ENCODE measurements at regions not wholly inside any gene's neighbourhood (a gene's known extent, or its start where the extent isn't known, plus 50 kb on each side); places are given as distances from the start of the nearest gene placed in this dataset.

GRCh38 chr4:120524237-120524636 is 398.3 kb downstream of the PRDM5 start:
- H3K4me3 ChIP-seq, result no peak overlapping the region
- in situ Hi-C loops (cut with MboI; ENCODE audit: low sequenced_read_pairs in 4 of 4) (no loop called here), intact Hi-C loops (cut with DNase I; ENCODE audit: low total_unique reads) (no loop called here)

GRCh38 chr4:120520761-120521160 is 401.8 kb downstream of the PRDM5 start:
- intact Hi-C loops (cut with DNase I; ENCODE audit: low total_unique reads) (no loop called here), in situ Hi-C loops (cut with MboI; ENCODE audit: low sequenced_read_pairs in 4 of 4) (no loop called here)
- no peaks in the 10 kb centered on the region for H3K9me3 ChIP-seq
- no peak for DNase-seq
- no peak overlapping the region for H3K27ac ChIP-seq
- no peaks in the 10 kb centered on the region for H3K4me1 ChIP-seq
- ATAC-seq, result no peak
- no peak for TF ChIP-seq CTCF (IDR thresholded peaks at IDR 0.05 in 4 of 5, conservative IDR thresholded peaks at IDR 0.05 in 1 of 5)
- no peak for TF ChIP-seq POLR2A (IDR thresholded peaks at IDR 0.05)
- no peaks in the 10 kb centered on the region for H3K27me3 ChIP-seq
- H3K4me3 ChIP-seq, result no peak overlapping the region
- H3K36me3 ChIP-seq, result no peaks in the 10 kb centered on the region

More at GRCh38 chr4:120524237-120524636, 398.3 kb downstream of the PRDM5 start:
- H3K36me3 ChIP-seq, result no peaks in the 10 kb centered on the region
- no peak for ATAC-seq
- no peaks in the 10 kb centered on the region for H3K9me3 ChIP-seq
- no peak overlapping the region for H3K27ac ChIP-seq
- TF ChIP-seq CTCF (IDR thresholded peaks at IDR 0.05 in 4 of 5, conservative IDR thresholded peaks at IDR 0.05 in 1 of 5) (no peak), POLR2A (IDR thresholded peaks at IDR 0.05) (no peak)
- no peak for DNase-seq
- H3K4me1 ChIP-seq, result no peaks in the 10 kb centered on the region
- H3K27me3 ChIP-seq, result no peaks in the 10 kb centered on the region

- intact Hi-C loops (cut with DNase I; ENCODE audit: low total_unique reads), result no loop called here
- TF ChIP-seq POLR2A (IDR thresholded peaks at IDR 0.05) (no peak), CTCF (IDR thresholded peaks at IDR 0.05 in 4 of 5, conservative IDR thresholded peaks at IDR 0.05 in 1 of 5) (no peak)
- Histone ChIP-seq H3K36me3 (no peaks in the 10 kb centered on the region), H3K4me3 (no peak overlapping the region), H3K27ac (no peak overlapping the region), H3K9me3 (no peaks in the 10 kb centered on the region), H3K4me1 (no peaks in the 10 kb centered on the region), H3K27me3 (no peaks in the 10 kb centered on the region)
- ATAC-seq (peak; percentile 58 to 87), DNase-seq (peak in 1 of 2 donors; percentile 28)
- in situ Hi-C loops (cut with MboI; ENCODE audit: low sequenced_read_pairs in 4 of 4), result no loop called here
Observed at GRCh38 chr4:120517966-120518365, 404.6 kb downstream of the PRDM5 start.

- DNase-seq (no peak), ATAC-seq (no peak)
- Histone ChIP-seq H3K27me3 (no peaks in the 10 kb centered on the region), H3K9me3 (no peaks in the 10 kb centered on the region), H3K27ac (no peak overlapping the region), H3K4me1 (no peaks in the 10 kb centered on the region), H3K4me3 (no peak overlapping the region), H3K36me3 (no peaks in the 10 kb centered on the region)
- TF ChIP-seq POLR2A (IDR thresholded peaks at IDR 0.05) (no peak), CTCF (IDR thresholded peaks at IDR 0.05 in 4 of 5, conservative IDR thresholded peaks at IDR 0.05 in 1 of 5) (no peak)
- intact Hi-C loops (cut with DNase I; ENCODE audit: low total_unique reads) (no loop called here), in situ Hi-C loops (cut with MboI; ENCODE audit: low sequenced_read_pairs in 4 of 4) (no loop called here)
Observed at GRCh38 chr4:120509719-120510118, 412.8 kb downstream of the PRDM5 start.

GRCh38 chr4:120509222-120509621 is 413.3 kb downstream of the PRDM5 start:
- no peaks in the 10 kb centered on the region for H3K36me3 ChIP-seq
- intact Hi-C loops (cut with DNase I; ENCODE audit: low total_unique reads) (no loop called here), in situ Hi-C loops (cut with MboI; ENCODE audit: low sequenced_read_pairs in 4 of 4) (no loop called here)
- ATAC-seq, result no peak
- H3K4me1 ChIP-seq, result no peaks in the 10 kb centered on the region
- H3K27me3 ChIP-seq, result no peaks in the 10 kb centered on the region
- no peak for DNase-seq
- H3K4me3 ChIP-seq, result no peak overlapping the region
- no peak overlapping the region for H3K27ac ChIP-seq
- H3K9me3 ChIP-seq, result no peaks in the 10 kb centered on the region
- no peak for TF ChIP-seq CTCF (IDR thresholded peaks at IDR 0.05 in 4 of 5, conservative IDR thresholded peaks at IDR 0.05 in 1 of 5)
- no peak for TF ChIP-seq POLR2A (IDR thresholded peaks at IDR 0.05)
